NCI-H128 (cell line): ENCODE measurements at regions not wholly inside any gene's neighbourhood (a gene's known extent, or its start where the extent isn't known, plus 50 kb on each side); places are given as distances from the start of the nearest gene placed in this dataset.

ENCODE experiments used
- DNase-seq: peaks from one replicate; lab custom pipeline; 2025; ENCODE audit not compliant: unreplicated experiment; lab: John Stamatoyannopoulos, UW

DNA sequence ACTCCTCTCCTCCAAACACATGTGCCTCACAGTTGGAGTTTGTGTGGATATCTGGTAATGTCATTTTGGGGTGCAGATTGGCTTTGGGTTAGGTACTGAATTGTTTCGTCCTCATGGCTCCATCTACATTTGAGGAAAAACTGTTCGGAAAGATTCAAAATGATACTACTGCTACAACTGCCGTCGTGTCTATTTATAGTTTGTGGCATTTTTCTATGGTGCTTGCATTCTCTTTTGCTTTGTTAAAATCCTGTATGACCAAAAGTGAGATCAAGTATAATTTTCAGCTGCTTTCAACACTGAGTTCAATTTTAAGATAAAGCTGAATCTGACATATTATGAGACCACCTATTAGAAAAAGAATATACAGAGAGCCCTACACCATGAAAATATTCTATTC is 176.3 kb upstream of the DSEL start:
- DNase-seq, result no peak

DNA sequence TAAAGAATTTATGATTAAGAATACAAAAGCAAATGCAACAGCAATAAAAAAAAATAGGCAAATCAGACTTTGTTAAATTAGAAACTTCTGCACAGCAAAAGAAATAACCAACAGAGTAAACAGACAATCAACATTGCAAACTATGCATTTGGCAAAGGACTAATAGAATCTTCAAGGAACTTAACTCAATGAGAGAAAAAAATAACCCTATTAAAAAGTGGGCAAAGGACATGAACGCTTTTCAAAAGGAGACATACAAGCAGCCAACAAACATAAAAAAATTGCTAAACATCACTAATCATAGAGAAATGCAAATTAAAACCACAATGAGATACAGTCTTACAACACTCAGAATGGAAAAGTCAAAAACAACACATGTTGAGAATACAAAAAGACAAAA is 166.0 kb upstream of the DSEL start:
- no peak for DNase-seq

DNA sequence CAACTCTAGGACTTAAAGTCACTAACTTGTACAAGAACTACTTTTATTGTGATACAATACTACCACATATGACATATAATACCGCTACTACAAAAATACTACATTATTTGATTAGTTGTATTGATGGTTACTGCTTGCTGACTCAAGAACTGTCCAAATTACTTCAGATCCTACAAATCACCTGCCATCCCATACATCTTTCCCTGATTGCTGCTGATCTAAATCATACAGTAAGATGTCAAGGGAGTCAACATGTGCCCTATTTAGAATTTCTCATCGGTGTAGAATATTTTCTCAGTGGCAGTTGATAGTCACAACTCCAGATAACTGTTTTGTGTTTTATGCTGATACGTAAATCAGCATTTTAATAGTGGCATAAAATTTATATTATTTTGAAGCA is 161.0 kb upstream of the DSEL start:
- no peak for DNase-seq

DNA sequence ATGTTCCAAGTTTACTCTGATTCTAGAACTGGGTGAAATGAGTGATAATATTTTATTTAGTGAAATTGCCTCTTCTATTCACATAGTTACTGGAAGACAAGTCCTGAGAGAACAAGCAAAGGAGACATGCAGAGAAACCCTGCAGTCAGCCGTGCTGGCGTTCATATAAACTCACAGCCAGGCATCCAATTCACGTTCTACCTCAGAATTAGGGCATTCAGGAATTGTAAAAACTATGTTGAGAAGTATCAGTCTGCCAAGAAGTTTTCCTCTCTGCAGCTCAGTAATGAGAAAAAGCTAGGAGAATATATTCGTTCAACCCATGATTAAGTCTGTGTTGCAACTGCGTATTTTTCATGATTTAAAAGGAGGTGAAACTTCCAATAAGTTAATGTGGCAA is 156.2 kb upstream of the DSEL start:
- no peak for DNase-seq

DNA sequence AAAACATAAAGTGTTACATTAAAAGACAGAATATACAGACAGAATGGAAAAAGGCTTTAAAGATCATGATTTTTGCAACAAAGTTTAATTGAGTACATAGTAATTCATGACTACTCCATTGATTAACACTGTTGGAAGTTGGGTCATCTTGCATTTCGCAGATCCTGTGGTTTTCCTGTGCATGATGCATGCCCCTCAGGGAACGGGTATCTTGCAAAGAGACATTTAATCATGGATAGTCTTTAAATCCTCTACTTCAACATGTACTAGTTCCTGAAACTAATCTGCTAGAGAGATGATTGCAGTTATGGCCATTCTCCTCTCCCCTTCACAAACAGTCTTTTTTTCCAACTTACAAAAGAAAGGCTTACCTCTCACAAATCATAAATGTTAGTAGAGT is 155.6 kb upstream of the DSEL start:
- no peak for DNase-seq

DNA sequence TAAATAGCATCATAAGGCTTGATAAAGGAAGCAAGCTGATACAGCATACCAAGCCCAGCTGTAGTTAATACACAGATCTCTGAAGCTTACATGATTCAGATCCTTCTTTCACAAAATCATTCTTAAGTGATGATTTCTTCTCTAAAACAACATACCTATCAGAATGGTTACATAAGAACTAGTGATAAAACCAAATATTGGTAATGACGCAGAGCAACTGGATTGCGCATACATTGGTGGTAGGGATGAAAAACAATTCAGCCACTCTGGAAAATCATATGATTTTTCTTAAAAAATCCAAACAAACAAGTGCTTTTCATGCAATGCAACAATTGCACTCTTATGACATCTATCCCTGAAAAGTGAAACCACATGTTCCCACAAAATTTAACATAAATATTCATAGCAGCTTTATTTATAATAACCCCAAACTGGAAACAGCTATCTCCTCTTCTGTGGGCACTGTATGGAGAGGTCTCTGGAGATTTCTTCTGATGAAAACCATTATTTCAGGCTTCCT is 153.6 kb upstream of the DSEL start:
- no peak for DNase-seq

DNA sequence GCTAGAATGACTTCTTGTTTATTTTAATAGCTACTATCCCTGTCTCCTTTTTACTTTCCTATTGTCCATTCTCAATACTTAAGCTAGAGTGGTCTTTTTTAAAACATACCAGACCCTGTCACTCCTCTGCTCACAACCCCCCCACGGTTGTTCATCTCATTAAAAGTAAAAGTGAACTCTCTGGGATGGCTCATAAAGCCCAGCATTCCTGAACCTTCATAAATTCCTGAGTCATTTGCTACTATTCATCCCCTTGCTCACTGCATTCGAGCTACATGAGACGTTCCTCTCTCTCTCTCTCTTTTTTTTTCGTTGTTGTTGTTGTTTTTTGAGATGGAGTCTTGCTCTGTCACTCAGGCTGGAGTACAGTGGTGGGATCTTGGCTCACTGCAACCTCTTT is 148.7 kb upstream of the DSEL start:
- DNase-seq, result no peak

DNA sequence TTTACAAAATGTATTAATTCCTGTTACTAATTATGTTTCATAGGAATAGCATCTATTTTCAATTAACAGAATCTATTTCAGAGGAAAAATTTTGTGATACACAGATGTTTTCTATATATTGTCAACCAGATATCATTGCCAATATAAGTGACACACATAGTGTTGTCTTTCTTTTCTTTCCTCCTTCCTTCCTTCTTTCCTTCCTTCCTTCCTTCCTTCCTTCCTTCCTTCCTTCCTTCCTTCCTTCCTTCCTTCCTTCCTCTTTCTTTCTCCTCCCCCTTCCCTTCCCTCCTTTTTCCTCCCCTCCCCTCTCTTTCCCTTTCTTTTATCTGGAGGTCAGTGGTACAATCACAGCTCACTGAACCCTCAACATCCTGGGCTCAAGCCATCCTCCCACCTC is 146.5 kb upstream of the DSEL start:
- DNase-seq, result no peak

DNA sequence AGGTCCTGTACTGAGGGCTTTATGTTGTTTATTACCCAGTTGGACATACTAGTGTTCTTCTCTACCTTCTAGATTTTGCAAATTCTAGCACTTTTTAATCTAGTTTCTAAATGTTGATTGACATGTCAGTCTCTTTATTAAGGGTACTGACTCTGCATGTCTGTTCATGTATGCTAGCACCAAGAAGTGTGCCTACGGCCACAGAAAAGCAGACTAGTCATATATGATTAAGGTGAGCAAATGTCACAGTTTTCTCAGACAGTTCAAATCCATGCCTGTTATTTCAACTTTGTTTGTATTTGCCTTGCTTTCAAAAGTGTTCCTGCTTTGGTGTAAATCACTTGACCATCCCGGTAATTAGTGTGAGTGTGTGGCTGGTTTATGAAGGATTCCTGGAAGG is 145.0 kb upstream of the DSEL start:
- no peak for DNase-seq

DNA sequence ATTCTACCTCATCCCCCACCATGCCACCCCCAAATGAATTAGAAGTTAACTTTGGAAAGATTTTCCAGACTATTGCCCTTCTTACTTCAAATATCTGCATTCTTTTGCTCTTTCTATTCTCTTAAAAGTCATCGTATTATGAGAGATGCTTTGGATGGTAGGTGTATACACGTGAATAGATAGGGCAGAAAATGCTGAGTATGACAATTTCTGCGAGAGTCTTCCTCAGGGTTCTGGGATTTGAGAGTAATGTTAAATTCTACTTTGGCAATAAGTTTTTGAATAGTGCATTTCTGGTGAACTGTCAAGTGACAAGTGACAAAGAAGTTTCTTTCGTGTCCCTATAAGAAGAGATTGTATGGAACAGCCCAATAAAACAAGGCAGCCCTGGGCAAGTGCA is 137.6 kb upstream of the DSEL start:
- no peak for DNase-seq

DNA sequence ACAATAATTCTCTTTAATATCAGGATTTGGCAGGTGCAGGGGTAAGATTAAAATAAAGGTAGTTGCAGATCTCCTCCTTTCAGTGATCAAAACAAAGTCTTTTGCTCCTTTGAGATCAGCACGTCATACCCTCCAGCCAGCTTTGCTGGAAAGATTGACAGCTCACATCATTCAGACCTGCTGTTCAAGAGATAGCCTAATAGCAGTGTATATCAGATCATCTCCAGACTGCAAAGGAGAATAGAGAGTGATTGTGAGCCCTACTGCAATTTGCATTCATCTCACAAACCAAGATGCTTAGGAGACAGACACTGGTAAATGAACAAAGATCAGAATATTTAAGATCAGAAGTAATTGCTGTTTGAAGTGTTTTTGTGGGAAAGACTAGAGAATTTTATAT is 135.8 kb upstream of the DSEL start:
- DNase-seq, result no peak

DNA sequence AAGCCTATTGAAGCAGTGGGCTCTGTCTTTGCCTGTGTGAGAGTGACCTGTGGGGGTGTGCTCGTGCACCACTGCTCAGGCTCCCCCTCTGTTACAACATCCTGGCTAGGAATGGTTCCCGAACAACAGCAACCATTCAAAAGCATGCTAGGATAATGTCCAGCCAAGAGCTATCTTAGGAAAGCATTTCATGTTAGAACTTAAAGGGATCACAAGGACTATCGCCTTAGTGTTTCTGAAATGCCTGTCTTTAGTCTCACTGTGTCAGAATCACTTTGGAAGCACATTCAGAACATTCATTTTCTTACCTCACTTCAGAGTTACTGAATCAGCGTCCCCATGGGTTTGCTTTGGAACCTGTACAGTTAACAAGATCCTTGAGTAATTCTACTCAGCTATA is 134.9 kb upstream of the DSEL start:
- no peak for DNase-seq

DNA sequence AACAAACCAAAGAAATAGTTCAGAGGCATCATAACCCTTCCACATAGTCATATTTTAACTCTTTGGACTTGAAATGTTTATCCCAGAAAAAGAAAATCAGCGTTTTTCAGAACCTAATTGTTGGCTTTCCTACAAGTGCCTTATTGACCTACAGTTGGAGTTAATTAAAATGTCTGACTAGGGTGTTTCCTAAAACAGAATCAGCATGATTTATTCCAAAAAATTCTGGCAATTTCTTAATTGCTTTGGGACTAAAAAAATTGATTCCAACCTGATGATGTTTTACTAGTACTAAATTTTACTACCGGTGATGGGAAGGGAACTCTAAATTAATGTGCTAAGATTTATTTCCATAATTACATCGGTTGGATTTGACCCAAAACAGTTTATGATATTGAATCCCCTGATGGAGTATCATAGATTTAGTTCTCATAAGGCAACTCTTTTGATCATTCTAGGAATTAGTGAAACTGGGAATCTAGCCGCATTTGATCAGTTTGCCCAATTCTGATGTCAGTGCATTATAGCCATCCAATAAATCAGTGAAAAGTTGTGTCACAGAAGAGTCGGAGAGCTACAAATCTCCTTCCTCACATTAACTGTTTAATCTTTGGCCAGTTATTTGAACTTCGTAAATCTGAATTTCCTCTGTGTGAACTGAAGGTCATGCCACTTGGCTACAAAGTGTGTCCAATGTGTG is 134.3 kb upstream of the DSEL start:
- DNase-seq, result no peak

DNA sequence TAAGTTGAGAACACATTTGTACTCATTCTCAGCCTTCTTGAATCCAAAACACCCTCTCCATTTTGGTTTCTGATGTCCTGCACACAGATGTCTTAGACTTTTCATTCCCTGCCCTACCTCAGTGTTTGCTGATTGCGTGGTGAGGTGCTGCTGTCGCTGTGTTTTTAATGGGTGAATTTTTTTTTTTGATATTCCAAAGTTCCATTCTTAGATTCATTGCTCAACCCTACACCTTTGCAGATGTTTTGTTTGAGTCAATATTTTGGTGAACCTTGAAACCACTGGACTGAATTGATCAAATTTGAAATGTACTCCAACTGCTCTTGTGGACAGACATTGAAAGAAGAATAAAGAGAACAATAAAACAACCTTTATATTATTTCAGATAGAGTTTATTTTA is 130.4 kb upstream of the DSEL start:
- DNase-seq, result no peak

DNA sequence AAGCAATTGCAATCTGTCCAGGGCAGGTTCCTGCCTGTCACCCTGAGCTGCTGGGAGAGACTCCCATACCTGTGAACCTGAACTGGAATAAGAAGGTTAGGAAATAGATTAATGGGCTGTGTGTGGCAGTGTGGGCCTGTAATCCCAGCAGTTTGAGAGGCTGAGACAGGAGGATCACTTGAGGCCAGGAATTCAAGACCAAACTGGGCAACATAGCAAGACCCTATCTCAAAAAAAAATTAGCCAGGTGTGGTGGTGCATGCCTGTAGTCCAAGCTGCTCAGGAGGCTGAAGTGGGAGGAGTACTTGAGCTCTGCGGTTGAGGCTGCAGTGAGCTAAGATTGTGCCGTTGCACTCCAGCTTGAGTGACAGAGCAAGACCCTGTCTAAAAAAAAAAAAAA is 127.7 kb upstream of the DSEL start:
- no peak for DNase-seq

DNA sequence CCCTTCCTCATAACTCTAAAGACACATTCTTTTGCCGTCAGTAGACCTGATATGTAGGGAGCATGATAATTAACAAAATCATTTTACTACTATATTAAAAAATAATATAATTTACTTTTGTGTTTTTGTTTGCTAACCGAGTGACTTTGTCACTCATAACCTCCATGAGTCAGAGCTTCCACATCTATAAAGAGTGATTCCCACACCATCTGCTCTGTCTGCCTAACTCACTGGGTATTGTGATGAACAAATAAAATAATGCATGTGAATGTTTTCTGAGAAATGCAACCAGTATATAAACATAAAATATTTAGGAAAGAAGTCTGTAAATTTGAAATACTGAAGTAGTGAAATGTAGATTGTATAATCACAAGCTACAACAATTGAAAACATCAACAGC is 123.4 kb upstream of the DSEL start:
- no peak for DNase-seq

DNA sequence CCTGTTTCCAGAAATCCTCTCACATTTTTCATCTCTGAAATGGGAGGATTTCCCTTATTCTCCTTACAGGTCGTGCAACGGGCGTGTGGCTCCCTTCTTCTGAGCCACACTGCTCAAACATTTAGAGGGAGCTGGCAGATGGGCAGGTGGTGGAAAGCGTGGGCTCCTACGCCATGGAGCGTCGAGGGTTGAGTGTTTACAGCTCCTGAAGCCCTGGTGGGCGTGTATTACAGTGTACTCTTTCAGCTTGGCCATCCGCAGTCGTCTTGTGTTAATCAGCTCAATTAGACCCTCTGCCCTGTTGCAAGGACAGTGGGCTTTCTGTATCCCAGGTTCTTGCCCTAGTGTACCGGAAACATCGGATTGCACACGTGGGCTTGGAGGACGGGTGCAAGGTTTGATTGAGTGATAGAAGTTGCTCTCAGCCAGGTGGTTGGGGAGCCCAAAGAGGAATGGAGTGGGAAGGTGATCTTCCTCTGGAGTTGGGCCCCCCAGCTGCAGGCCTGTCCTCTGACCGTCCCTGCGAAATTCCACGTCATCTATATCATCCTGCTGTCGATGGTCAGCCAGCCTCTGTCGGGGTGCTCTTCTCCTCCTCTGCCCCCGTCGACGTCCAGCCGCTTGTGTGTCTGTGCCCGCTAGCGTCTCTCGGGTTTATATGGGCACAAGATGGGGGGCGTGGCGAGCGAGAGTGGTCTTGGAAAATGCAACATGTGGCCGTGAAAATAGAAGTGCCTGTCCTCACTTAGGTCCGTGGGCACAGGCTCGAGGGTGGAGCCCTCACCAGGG is 120.3 kb upstream of the DSEL start:
- DNase-seq, result no peak

DNA sequence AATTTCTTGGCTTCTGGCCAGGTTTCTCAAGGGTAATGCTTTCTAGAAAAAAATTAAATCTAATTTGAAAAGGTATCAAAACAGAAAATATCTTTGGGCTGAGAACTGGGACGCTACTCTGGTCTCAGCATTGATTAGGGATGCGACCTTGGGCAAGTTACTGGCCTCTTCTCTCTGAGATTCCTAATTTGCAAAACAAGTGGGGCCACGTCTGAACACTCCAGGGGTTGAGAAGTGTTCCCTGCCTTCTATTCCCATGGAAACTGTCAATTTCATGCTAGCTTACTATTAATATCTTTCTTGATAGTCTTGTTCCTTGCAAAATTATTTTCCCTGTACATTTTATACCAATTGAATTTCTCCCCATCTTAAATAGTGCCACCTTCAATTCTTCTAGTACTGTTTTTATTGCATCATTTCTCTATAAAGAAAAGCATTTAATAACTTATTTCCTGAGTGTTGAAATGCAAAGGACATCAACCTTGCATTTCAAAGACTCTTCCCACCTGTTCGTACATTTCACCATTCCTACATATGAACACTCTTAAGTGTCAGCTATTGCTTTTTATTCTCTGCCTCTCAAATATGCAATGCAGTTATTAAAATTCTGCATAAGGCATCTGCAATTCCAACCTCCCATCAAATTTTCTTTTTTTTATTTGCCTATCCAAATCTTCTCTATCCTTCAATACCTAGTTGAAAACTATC is 118.3 kb upstream of the DSEL start:
- no peak for DNase-seq

DNA sequence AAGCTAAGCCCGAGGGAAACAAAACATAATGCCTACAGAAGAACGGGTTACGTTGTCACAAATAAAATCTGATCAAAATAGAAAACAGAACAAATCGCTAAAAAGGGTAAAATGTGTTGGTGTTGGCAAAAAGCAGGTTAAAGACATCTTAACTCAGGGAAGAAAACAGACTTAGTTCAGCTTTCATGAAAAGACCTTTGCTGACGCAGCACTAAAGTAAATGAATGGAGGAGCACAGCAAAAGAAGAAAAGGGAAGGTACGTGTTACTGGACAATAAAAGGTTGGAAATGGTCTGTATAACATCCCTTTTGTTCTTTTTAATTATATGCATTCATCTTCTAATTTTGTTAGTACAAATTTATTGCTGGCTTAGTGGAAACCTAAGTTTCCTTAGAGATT is 117.4 kb upstream of the DSEL start:
- DNase-seq, result no peak

DNA sequence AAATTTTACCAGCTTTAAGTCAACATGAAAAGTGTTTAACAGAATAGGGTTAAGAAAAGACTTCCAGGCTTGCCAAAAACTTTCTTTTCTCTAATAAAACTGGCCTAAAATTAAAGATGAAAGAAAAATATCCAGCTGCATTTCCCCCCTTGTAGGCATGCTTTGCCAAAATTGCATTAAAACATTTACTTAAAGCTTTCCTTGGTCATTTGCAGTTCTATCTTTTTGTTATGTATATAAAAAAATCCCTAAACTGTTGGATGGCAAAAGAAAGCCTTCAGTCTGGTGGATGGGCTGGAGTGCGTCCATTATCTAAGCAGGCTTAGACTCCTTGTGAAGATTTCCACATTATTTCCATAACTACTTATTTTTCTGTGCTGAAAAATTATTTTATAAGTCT is 105.4 kb upstream of the DSEL start:
- no peak for DNase-seq

DNA sequence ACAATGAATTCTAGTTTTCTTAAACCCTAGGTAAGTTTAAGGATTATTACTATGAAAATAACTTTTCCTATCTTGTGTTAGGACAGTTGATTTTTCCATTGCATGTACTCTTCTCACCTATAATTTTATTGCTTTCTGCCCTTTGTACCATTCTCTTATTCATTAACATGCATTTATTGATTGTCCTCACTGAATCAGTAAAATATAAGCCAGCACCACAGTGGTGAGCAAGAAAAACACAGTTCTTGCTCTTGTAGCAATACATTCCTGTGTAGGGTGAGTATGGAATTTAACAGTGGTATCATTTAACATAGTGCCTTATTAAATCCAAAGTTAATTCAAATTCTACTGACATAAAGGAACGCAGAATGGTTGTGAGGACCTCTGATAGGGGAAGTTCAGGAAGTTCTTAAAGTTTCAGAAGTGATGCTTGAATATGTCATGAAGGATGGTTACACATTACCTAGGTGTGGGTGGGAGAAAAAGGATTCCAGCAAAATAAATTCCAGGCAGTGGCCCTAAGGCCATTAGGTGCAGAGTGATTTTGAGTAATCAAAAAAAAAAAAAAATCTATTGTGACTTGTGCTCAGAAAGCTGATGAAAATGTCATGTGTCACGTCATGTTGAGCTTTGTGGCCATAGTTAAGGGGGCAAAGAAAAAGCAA is 104.7 kb upstream of the DSEL start:
- DNase-seq, result no peak

DNA sequence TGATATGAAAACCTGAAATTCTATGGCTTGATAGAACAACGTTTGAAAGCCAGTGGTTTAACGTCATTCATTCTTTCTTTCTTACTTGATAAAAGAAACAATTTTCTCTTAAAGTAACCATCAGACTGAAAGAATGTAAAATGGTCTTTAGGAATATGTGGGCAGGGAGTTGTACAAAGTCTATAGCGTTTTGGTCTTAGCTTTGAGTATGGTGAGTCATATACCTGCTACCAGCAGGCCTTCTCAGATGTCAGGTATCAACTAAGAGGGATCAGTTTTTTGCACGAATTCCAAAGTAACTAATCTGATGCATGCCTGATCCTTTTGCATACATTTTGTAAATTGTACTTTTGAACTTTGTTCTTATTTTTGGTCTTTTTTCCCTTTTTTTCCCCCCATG is 101.5 kb upstream of the DSEL start:
- DNase-seq, result no peak
